NCI-H146 (cell line): ENCODE measurements at regions not wholly inside any gene's neighbourhood (a gene's known extent, or its start where the extent isn't known, plus 50 kb on each side); places are given as distances from the start of the nearest gene placed in this dataset.

Experiments
- DNase-seq: peaks from one replicate; lab custom pipeline; 2025; lab: John Stamatoyannopoulos, UW

DNA sequence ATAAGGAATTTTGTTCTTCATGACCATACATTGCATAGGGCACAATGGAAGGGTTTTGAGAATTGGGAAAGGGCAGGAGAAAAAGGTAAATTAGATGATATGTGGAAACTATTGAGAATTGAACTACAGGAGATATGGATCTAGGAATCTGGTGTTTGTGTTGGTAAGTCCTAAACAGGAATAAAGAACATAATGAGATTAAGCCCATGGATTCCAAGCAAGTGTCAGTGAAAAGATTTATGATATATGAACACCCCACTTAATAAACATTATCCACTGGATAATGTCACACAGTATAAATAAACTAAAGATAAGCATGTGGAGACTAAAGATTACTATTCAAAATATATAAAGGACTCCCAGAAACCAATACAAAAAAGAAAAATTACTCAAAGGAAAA is 98.2 kb downstream of the TNFSF18 start:
- DNase-seq: no peak

- no peak for DNase-seq
Measured at GRCh38 chr1:172954476-172955150, 96.1 kb downstream of the TNFSF18 start.

DNA sequence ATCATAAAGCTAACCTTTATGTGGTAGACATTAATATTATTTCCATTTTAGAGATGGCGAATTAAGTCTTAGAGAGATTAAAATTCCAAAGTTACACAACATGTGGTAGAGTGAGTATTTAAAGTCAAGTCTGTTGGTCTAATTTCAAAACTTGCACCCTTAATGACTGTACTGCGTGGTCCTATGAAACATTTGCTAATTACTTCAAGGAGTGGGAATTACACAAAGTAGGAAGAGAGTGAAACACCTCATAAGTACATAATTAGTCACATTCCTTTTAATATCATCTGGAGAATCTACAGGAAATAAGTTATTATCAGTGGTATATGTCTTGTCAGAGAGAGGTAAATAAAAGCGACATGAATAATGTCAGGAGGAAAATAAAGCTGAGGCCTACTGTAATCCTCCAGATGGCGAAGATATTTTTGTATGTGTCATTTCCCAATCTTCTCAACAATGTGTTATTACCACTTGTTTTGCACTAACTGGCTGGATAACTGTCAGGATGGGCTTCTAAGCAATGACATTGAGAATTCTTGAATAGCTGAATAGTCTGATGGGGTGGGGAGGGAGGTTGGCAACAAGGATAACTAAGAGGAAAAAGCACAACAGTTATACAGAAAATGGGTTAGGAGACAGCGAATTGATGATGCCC is 95.5 kb downstream of the TNFSF18 start:
- DNase-seq: no peak

- DNase-seq: no peak
Measured at GRCh38 chr1:172956871-172957270, 93.9 kb downstream of the TNFSF18 start.

- DNase-seq: no peak
Measured at GRCh38 chr1:172957491-172957890, 93.2 kb downstream of the TNFSF18 start.

- no peak for DNase-seq
Measured at GRCh38 chr1:172959571-172959970, 91.2 kb downstream of the TNFSF18 start.

DNA sequence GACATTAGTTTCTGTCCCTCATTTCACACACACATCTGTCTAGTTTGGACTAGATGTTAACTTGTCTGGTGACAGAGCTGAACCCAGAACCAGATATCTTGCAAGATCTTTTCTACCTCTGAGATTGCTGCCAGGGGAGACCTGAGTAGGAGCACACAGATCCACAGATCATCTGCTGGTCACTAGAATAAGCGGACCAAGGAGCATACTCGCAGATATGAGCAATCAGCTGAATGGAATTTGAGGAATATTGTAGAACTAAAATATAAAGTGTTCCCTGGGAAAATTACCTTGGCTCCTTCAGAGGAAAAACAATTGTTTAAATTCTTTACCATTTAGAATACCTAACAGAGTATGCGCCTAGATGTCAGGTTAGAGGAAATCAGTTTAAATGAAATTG is 90.7 kb downstream of the TNFSF18 start:
- no peak for DNase-seq

- DNase-seq: no peak
Measured at GRCh38 chr1:172960454-172961208, 90.1 kb downstream of the TNFSF18 start.

DNA sequence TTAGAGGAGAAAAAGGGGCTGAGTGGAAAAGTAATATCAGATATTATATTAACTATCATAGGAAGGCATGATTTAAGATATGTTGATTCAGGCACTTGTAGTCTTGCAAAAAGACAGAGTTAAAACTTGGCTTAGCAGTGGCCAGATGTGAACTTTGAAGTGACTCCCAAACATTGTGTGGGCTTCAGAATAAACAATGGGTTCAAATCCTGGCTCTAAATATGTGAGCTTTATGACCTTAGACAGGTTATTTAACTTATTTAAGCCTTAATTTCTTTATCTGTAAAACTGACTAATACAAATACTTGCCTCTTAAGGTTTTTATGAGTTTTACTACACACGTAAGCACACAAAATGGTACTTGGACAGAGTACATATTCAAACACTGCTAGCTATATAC is 85.9 kb downstream of the TNFSF18 start:
- no peak for DNase-seq

DNA sequence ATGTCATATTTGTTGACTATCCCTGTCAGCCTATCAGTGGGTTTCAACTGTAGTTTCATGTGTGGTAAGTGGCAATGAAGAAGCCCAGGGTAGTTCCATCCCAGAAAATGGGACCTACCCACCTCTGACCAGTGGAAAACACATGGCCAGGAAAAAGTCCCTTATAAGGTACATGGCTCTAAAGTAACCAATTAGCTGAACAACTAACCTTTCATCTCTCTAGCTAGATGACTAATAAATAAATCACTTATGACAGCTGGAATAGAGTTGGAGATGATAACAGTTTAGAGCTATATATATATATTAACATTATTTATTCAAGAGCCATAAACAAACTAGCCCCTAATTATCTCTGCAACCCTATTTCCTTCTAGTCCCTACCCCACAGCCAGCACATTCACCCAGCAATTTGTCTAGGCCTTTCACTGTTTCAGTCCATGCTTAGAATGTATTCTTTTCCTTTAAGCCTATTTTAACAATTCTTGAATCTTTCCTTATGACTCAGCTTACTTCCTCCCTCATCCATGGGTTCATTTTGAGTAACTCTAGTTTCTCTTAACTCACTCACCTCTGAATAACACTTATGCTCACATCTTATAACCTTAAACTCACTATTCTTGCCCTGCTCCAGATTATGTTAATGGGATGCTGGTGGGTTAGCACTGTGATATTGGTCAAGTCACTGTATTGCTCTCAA is 83.7 kb downstream of the TNFSF18 start:
- DNase-seq: no peak

DNA sequence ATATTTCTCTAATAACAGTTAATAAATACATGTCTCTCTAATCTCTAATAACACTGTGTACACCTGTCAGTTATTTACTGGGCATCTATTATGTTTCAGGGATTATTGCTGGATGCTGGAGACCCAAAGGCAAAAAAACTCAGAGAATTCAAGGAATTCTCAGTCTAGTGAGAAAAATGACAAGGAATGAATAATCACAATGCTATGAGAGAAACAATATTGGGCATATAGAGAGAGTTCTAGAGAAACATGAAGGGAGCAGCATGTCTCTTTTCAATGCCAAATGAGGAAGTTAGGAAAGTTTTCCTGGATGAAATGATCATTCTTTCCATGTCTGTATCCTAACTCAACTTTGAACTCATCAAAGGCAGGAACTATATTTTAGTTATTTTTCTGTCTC is 82.8 kb downstream of the TNFSF18 start:
- no peak for DNase-seq

DNA sequence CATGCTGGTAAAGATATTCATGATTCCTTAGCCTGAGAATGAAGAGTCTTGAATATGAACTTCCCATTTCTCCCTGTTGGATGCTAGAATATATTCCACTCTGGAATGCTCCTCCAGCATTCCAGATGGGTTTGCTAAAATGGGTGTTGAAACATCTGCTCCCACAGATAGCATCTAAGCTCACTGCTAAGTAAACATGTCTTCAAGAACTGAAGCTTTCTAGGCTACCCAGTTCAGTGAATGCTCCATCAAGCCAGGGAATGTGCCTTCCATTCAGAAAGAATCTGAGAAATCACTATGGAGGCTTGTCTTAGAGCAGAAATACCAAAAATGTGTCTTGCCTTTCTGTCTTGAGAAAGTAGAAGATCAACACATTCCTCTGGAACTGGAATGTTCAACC is 81.1 kb downstream of the TNFSF18 start:
- no peak for DNase-seq

DNA sequence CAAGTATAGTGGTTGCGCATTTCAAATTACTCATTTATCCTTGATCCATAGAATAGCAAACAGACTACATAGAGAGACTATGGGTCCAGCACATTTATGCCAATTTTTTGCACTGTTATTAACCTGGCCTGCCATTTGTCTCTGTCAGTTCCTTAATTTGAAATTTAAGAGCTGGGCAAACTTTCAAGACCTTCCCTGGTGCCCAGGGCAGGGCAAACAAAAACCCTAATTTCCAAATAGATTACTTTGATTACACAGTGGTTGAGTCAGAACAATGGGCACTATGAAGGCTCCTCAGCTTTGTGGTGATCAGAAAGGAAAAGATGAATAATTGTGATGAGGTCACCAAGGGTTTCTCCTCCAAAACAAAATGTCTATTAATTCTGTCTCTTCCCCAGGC is 80.6 kb downstream of the TNFSF18 start:
- DNase-seq: no peak

- DNase-seq: no peak
Measured at GRCh38 chr1:172971241-172971640, 79.5 kb downstream of the TNFSF18 start.

DNA sequence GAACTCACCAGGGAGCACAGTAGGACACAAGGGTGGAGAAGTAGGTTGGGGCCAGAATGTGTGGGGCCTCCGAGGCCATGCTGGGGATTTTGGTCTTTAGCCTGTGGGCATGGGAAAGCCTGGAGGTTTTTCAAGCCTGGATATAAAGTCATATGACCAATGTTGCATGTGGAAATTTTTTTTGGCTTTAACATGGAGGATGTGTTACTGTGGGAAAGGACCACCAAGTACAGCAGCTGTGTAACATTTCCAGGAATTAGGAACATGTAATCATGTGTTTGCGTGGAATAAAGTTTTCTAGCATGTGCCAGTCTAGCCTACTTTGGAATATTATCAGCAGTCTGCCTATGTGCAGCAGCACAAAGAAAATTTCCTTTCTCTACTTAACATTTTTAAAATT is 78.5 kb downstream of the TNFSF18 start:
- no peak for DNase-seq

DNA sequence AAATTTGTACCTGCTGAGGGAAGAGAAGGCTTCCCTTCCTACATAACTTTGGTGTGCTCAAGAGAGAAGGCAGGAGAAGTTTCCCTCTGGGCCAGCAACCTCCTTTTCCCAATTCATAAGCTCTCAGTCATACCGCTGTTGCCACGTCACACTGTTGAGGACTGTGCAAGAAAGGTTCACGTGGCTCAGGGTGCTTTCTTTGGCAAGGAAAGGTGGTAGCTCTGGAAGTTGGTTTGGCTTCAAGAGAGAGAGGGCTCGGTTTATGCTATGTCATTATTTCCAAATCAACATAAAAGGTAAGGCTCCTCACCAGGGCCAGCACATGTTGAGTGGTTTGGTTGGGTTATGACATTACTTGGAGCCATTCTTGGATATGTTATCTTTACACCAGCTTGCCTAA is 77.3 kb downstream of the TNFSF18 start:
- DNase-seq: no peak

GRCh38 chr1:172976222-172977041 is 74.3 kb downstream of the TNFSF18 start:
- DNase-seq: no peak

DNA sequence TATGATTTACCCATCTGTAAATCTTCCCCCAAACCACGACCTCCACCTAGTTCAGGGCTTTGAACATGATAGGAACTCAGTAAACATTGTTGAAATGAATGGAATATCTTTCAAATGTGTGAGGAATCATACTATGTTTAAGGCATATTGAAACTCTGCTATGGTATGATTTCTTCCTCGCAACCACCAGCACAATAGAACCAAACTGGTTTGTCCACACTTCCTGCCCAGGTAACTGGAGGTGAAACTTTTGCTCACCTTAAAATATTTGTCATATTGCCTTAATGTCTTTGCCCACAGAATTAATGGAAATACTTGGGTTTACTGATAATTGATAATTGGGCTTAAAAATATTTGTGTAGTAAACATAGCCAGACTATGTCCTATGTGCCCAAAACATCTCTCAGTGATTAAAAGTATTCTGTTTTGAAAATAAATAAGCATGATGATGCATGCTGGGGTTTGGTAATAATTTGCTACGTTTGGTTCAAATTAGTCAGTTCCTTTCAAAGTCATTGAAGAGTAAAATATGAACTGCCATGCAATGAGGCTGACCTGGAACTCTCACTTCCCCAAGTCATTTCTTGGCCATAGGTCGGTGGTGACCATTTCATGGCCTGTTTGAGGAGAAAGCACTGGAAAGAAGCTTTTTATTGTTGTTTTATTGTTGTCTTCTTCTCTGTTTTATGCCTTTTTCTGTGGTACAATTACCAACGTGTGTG is 73.3 kb downstream of the TNFSF18 start:
- no peak for DNase-seq

DNA sequence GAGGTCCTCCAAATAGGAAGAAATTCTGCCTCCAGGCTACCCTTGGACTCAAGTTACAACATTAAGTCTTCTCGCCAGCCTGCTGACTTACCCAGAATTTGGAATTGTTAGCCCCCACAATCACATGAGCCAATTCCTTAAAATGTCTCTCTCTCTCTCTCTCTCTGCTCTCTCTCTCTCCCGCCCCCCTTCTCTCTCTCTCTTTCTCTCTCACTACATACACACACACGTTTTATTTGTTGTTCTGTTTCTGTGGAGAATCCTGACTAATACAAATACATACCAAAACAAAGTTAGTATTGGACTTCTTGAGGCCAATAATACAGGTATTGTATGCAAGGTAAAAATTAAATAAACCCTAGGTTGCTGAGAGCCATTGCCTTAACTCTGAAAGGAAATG is 72.1 kb downstream of the TNFSF18 start:
- DNase-seq: no peak

DNA sequence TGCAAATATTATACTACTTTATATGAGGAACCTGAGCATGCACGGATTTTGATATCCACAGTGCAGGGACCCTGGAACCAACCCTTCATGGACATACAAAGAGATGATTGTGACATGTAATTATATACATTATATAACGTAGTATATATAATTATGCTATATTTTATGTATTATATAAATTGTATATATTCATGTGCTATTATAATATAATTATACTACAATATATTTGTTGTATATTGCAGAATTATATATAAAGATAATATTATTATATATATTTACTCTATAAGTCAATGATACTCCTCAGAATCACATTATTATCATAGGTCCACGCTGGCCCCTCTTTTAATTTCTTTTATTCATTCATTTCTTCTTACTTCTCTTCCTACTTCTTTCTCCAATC is 70.9 kb downstream of the TNFSF18 start:
- no peak for DNase-seq

- no peak for DNase-seq
Measured at GRCh38 chr1:172980456-172980855, 70.3 kb downstream of the TNFSF18 start.
